Pancreas (tissue), 10 donors: ENCODE measurements at regions not wholly inside any gene's neighbourhood (a gene's known extent, or its start where the extent isn't known, plus 50 kb on each side); places are given as distances from the start of the nearest gene placed in this dataset.
"Not testable (repeated sequence)": the region's sequence is repeated elsewhere in the genome, so short reads cannot be mapped to it uniquely, and the experiment has no call there.

ENCODE experiments used
- ATAC-seq, 4 donors: fragments of 200-7000 bp; cut with Tn5 transposase; one replicate each; pipeline versions ENCODE4 v1.8.0 to v1.9.1; 2020; ENCODE audit warnings: mild to moderate bottlenecking in 4 of 4, moderate library complexity in 4 of 4
- DNase-seq, 6 donors: peaks; one replicate each; pipeline ENCODE4 v3.0.0-alpha.2; 2020
- FAIRE-seq: peaks from 2 replicates; lab custom pipeline; 2012; peaks lifted over from hg19 to GRCh38; lab: Jason Lieb, UNC
- H3K27ac ChIP-seq, 4 donors: fragments of 200-600 bp; sonication (generic); 1 replicate in 3 of 4; 2 replicates in 1 of 4; pipeline versions ENCODE4 v1.5.0 to v1.8.0; 2020
- H3K27me3 ChIP-seq, 4 donors: fragments of 200-600 bp; one replicate each; pipeline ENCODE4 v1.8.0; 2021
- H3K36me3 ChIP-seq, 3 donors: fragments of 200-600 bp; sonication (generic) in 1 of 3; one replicate each; pipeline versions ENCODE4 v1.5.0 to v1.8.0; 2020 to 2021
- H3K4me1 ChIP-seq, 3 donors: fragments of 200-600 bp; one replicate each; pipeline ENCODE4 v1.8.0; 2021
- H3K4me3 ChIP-seq, 4 donors: fragments of 200-600 bp; sonication (generic) in 2 of 4; one replicate each; pipeline versions ENCODE4 v1.5.0 to v1.8.0; 2020 to 2021
- H3K9me3 ChIP-seq, 4 donors: fragments of 200-600 bp; one replicate each; pipeline ENCODE4 v1.8.0; 2021
- WGBS, 2 donors: extraction: QIAGEN DNeasy Blood & Tissue Kit; methylation state at CpG; one replicate each; pipeline ENCODE4 v1.1.7; 2013; 5-methylcytosine and 5-hydroxymethylcytosine counted together
- intact Hi-C, 3 donors: fragments of 100-400 bp; cut with DNase I; formaldehyde crosslinking; loops; one replicate each; pipeline versions ENCODE4 v1.11.1 to v1.14.2; 2022
- TF ChIP-seq, protein P1 (sequence below), 4 donors: fragments of 200-600 bp; sonication (generic) in 3 of 4; IDR thresholded peaks; one replicate each; pipeline versions ENCODE4 v1.5.0 to v1.8.0; 2021; ENCODE audit warnings: antibody characterized with exemption in 4 of 4
- donor health status: healthy with polysubstance abuse.
- donor health status: DM: no; HTN: no; CAD: no; lungs with moderate emphysema.
- donor health status: DM: no; HTN: no; CAD: no.
- donor health status: control.
- donor health status: control.
- donor health status: Bipolar disorder and iron deficiency.
- donor health status: DM: yes; HTN: yes; CAD: no.
- donor health status: DM: no; HTN: no; CAD: no.
- donor health status: DM: no; HTN: no; CAD: no.
- donor health status: DM: yes; HTN: yes; CAD: no.

DNA sequence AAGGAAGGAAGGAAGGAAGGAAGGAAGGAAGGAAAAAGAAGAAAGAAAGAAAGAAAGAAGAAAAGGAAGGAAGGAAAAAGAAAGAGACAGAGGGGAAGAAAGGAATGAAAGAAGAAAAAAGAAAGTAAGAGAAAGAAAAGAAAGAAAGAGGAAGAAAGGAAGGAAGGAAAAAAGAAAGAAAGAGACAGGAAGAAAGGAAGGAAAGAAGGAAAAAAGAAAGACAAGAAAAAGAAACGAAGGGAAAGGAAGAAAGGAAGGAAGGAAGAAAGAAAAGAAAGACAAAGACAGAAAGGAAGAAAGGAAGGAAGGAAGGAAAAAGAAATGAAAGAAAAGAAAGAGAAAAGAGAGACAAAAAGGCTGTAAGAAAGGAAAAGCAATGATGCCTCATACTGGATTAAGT is 101.1 kb upstream of the PPP2R3B start:
- H3K36me3 ChIP-seq = no peaks in the 10 kb centered on the region
- H3K27ac ChIP-seq = no peak overlapping the region
- WGBS, 2 donors = 44 to 62% methylated on average over 1 of the region's 1 CpG
- H3K9me3 ChIP-seq = no peaks in the 10 kb centered on the region
- ATAC-seq (no peak), DNase-seq (no peak), FAIRE-seq (no peak)
- TF ChIP-seq, protein P1, sequence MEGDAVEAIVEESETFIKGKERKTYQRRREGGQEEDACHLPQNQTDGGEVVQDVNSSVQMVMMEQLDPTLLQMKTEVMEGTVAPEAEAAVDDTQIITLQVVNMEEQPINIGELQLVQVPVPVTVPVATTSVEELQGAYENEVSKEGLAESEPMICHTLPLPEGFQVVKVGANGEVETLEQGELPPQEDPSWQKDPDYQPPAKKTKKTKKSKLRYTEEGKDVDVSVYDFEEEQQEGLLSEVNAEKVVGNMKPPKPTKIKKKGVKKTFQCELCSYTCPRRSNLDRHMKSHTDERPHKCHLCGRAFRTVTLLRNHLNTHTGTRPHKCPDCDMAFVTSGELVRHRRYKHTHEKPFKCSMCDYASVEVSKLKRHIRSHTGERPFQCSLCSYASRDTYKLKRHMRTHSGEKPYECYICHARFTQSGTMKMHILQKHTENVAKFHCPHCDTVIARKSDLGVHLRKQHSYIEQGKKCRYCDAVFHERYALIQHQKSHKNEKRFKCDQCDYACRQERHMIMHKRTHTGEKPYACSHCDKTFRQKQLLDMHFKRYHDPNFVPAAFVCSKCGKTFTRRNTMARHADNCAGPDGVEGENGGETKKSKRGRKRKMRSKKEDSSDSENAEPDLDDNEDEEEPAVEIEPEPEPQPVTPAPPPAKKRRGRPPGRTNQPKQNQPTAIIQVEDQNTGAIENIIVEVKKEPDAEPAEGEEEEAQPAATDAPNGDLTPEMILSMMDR (IDR thresholded peaks at IDR 0.05) = no peak
- intact Hi-C loops = no loop called here
- no peaks in the 10 kb centered on the region for H3K4me1 ChIP-seq
- no peak overlapping the region for H3K4me3 ChIP-seq
- H3K27me3 ChIP-seq = no peaks in the 10 kb centered on the region

DNA sequence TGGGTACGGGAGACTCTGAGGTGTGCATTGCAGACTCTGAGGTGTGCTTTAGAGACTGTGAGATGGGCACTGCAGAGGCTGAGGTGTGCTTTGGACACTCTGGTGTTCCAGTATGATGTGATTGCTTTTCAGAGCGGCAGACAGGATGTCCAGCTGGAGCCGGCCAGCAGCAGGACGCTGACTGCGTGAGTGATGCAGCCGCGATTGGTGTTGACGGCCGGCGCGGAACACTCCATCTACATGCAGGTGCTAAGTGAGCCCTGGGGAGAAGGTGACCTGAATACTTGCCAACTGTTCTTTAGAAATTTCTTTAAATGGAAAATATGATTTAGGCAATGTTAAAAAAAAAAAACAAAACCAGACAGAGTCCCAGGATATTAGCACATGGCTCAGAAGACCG is 103.1 kb upstream of the PPP2R3B start:
- TF ChIP-seq, protein P1 (IDR thresholded peaks at IDR 0.05) = no peak
- Histone ChIP-seq H3K27ac (no peak overlapping the region), H3K4me1 (no peaks in the 10 kb centered on the region), H3K36me3 (no peaks in the 10 kb centered on the region), H3K4me3 (no peak overlapping the region), H3K9me3 (no peaks in the 10 kb centered on the region), H3K27me3 (no peaks in the 10 kb centered on the region)
- FAIRE-seq = no peak
- no peak for ATAC-seq
- intact Hi-C loops = no loop called here
- no peak for DNase-seq
- 76 to 85% methylated on average over 12 of the region's 12 CpGs for WGBS, 2 donors

DNA sequence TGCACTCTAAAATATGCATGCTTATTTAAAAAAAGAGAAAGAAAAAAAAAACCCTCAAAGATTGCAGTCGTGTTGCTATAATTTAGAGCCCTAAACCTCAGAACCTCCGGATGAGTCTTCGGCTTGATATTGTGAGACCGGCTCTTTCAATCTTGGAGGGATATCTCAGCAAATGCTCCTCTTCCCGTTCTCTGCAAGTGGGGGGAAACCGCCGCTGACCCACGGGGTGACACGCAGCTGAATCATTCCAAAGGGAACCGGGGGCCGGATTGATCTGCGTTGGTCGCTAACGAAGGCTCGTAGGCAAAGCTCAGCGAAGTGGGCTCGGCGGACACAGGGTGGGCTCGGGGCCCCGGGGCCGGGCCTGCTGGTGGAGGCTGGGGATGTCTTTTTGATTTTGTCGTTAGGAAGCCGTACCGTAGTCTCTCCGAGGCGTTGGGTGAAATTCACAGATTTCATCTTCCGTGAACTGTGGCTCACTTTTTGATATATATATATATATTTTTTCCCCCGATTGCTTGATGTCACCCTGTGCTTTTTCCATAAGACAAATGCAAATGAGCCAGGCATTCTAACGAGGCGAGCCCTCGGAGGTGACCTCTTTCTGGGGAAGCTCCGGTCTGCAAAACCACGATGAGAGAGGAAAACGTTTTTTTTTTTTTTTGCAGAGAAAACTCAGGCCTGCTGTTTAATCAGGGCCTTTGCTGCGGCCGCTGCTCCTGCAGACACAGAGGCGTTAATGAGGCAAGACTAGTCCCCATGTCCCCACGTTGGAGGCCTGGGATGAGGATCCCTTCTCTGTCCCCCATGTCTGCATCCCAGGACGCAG is 110.7 kb upstream of the PPP2R3B start:
- TF ChIP-seq, protein P1 (IDR thresholded peaks at IDR 0.05) = no peak
- Histone ChIP-seq H3K4me3 (no peak overlapping the region), H3K36me3 (no peaks in the 10 kb centered on the region), H3K27ac (no peak overlapping the region), H3K9me3 (no peaks in the 10 kb centered on the region), H3K4me1 (no peaks in the 10 kb centered on the region), H3K27me3 (peaks cover 0 to 4% (median 0%) of the 10 kb centered on the region in 4 donors)
- WGBS, 2 donors = 46 to 49% methylated on average over 39 of the region's 39 CpGs
- ATAC-seq = no peak
- no peak for FAIRE-seq
- DNase-seq = no peak
- intact Hi-C loops = no loop called here

DNA sequence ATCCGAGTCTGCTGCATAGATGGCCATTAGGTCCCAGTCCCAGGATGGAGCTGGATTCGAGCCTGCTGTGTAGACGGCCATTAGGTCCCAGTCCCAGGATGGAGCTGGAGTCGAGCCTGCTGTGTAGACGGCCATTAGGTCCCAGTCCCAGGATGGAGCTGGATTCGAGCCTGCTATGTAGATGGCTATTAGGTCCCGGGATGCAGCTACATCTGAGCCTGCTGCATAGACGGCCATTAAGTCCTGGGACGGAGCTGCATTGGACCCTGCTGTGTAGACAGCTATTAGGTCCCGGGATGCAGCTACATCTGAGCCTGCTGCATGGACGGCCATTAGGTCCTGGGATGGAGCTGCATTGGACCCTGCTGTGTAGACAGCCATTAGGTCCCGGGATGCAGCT is 112.2 kb upstream of the PPP2R3B start:
- H3K4me3 ChIP-seq, intact Hi-C loops, H3K4me1 ChIP-seq, FAIRE-seq, H3K36me3 ChIP-seq, H3K9me3 ChIP-seq, ATAC-seq, DNase-seq, H3K27me3 ChIP-seq, H3K27ac ChIP-seq: not testable (repeated sequence)
- 52 to 55% methylated on average over 12 of the region's 12 CpGs for whole genome bisulfite sequencing, 2 donors

DNA sequence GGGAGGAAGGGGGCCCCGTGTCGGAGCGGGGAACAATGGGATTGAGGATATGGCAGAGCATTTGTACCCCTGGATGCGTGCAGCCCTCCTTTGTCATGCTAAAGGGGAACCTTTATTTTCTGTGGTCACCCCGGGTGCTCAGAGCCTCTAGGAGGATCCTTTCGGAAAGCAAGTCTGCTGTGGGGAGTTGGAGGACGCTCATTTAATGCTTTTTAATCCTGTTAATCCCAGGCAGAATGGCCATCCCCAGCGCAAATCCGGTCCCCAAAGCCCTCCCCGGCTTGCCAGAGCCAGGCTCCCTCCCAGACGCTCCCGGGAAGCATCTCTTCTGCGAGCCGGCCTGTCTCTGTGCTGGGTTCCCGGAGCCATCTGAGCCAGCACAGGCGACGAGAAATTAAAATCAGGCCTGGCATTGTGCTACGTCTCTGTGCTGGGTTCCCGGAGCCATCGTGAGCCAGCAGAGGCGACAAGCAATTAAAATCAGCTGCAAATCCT is 113.2 kb upstream of the PPP2R3B start:
- no peak overlapping the region for H3K27ac ChIP-seq
- WGBS, 2 donors = 2 to 6% methylated on average over 21 of the region's 21 CpGs
- H3K4me3 ChIP-seq = no peak overlapping the region
- no peaks in the 10 kb centered on the region for H3K4me1 ChIP-seq
- H3K36me3 ChIP-seq = no peaks in the 10 kb centered on the region
- ATAC-seq (no peak), DNase-seq (no peak), FAIRE-seq (no peak)
- TF ChIP-seq, protein P1 (IDR thresholded peaks at IDR 0.05) = no peak
- intact Hi-C loops = no loop called here
- no peaks in the 10 kb centered on the region for H3K9me3 ChIP-seq
- H3K27me3 ChIP-seq = peaks cover 0 to 4% (median 0%) of the 10 kb centered on the region in 4 donors
